NAMALWA (cell line): ENCODE measurements at regions not wholly inside any gene's neighbourhood (a gene's known extent, or its start where the extent isn't known, plus 50 kb on each side); places are given as distances from the start of the nearest gene placed in this dataset.

Experiments used
- DNase-seq: peaks from one replicate; pipeline ENCODE4 v3.0.0-alpha.2; 2015; ENCODE audit warnings: low spot score

DNA sequence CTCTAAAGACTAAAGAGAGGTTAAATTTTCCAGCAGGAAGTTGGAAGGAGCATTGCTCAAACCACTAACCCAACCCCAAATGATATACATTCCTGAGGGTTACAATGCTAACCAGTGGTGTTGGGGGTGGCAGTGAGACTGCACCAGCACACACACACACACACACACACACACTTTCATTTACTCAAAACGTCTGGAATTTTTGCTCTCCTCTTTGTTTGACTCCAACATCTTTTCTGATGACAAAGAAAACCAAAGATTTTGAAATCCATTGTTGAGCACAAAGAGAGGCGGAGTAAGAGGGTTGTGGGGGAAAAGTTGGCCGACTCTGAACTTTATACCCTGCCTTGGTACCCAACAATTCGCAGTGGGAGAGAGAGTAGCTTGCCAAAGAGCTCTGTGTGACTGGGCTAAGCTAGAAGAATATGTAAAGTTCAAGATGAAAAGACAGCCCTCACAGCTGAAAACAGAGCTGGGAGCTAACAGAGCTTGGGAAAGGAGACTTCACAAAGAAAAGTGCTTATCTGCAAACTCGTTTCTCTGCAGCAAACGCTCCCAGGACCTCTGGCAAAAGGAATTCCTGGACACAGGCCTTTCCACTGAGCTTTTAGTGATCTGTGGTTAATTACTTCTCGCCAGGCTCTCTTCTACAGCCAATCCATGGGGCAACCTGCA lies 426.0 kb upstream of the CDH11 start:
- no peak for DNase-seq

DNA sequence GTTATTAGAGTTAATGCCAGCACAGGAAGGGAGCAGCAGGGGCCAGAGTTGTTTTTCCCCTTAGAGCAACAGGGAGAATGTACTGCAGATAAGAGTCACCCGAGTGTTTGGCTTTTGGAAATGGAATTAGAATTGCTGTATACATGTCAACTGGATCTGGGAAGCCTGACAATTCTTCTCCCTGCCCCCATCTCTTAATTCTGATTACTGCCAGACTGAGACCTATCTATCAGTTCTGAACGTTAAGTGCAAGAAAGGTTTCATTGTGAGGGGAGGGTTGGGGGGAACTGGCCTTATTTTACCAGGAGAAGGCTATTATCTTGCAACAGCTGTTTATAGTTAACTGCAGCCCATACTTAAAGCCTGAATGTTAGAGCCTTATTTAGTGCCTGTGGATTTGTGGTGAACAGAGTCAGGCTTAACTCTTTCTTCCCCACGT lies 424.5 kb upstream of the CDH11 start:
- DNase-seq = no peak

DNA sequence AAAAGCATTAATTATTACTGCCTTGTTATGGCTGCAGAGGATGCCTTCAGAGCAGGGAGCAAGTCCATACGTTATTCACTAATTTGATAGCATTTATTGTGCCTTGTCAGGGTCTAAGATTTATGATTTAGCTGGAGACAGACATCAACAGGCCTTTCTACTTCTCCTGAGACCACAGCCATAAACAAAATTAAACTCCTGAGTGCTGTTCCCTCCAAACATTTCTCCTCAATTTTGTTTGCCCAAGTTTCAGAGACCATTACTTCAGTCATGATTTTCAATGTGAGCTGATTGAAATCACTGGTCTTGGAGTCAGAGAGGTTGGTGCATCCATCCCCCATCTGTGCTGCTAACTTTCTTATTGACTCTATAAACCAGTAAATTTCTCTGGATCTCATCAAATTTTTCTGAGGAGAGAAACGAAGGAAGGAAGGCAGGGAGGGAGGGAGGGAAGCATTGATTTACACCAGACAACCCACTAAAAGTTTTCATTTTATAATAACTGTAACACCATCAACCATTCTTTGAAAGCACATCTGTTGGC lies 423.6 kb upstream of the CDH11 start:
- DNase-seq = no peak

DNA sequence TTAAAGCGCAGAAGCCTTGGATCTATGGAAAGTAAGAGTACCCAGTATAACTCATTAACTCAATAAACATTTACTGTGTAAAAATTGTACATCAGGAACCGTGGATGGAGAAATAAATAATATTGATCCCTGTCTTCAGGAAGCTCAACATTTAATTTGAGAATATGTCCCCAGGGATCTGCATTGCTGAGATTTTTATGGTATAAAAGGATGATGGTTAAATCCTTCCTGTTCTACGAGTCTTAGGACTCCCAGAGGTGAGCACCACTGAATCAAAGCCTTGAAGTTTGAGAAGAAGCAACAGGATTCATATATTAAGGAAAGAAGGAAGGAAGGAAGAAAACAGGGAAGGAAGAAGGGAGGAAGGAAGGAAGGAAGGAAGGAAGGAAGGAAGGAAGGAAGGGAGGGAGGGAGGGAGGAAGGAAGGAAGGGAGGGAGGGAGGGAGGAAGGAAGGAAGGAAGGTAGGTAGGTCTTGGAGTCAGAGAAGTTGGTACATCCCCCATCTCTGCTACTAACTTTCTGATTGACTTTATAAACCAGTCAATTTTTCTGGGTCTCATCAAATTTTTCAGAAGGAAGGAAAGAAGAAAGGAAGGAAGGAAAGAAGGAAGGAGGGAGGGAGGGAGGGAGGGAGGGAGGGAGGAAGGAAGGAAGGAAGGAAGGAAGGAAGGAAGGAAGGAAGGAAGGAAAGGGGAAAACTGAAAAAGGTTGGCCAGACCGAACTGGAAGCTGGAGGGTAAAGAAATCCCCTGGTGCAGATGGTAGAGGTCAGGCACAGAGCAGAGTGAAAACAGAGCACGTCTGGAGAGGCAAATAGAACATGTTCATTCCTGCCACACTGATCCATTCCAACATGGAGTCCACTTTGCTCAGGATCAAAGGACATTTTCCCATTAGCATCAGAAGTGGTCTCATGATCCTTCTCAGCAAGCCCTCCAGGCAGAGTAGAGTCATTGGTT lies 422.2 kb upstream of the CDH11 start:
- DNase-seq = no peak

- no peak for DNase-seq
Measured at GRCh38 chr16:65541646-65542045, 419.8 kb upstream of the CDH11 start.

GRCh38 chr16:65540901-65541300 lies 419.0 kb upstream of the CDH11 start:
- DNase-seq = no peak

GRCh38 chr16:65538976-65539375 lies 417.1 kb upstream of the CDH11 start:
- no peak for DNase-seq

DNA sequence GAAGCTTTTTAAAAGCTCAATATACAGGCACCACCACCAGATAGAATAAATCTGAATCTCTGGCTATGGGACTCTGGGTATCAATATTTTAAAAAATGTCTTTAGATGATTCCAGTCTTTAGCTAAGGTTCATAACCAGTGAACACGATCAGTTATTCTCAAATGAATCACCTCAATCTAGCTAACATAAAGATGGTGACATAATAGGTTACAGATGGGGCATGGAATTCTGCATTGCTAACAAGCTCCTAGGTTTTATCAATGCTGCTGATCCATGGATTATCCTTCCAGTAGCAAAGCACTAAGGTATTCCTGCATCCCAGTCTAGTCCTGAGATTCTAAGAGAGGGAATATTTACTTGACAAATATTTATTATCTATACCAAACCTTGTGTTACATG lies 415.5 kb upstream of the CDH11 start:
- no peak for DNase-seq

DNA sequence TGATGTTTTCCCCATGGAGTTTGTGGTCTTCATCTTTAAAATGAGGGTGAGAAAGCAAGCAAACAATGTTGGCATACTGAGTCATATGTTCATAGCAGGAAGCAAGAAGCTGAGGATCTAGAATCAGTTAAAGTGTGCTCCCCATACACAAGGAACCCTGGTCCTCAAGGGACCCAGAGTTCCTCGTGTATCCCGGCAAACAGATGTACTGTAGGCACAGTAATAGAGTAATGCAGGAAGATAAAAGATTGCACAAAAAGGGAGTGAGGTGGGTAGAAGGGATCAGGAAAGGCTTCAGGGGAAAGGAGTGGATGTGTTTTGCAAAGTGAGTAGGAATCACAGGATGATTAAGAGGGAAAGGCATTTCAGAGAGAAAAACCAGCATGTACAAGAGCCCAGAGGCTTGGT lies 412.3 kb upstream of the CDH11 start:
- no peak for DNase-seq

- no peak for DNase-seq
Measured at GRCh38 chr16:65532846-65533245, 411.0 kb upstream of the CDH11 start.

DNA sequence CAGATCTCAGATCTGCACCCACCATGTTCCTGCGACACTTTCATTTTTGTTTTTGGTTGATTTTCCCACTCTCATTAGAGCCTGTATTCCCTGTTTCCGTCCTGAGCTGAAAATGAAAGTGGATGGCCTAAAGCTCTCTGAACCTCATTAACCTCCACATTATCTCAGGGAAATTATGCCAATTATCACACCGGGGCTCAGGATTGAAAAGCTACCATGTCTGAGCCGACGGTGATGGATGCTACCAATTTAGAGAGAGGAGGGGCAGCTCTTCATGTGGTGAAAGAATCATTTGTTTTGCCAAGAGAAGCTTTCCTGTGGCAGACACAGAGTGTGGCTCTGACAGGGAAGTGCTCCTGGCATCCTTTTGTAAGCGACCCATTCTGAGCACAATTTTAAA lies 410.4 kb upstream of the CDH11 start:
- DNase-seq = no peak

DNA sequence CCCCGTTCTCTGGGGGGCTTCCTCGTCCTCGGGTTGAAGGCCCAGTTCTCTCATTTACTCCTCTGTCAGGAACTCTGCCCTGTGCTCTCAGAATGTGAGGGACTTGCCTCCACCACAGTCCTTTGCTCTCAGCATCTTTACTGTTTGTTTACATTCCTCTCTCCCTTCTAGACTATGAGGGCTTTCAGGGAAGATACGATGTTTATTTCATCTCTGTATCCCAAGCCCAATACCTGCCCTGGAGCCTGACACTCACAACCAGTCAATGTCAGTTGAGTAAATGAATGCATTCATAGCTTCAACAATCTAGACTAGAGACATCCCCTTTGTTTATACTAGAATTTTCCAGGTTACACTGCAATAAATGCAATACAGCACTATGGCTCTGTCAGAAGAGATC lies 409.6 kb upstream of the CDH11 start:
- DNase-seq = no peak

- no peak for DNase-seq
Measured at GRCh38 chr16:65525707-65526106, 403.8 kb upstream of the CDH11 start.

DNA sequence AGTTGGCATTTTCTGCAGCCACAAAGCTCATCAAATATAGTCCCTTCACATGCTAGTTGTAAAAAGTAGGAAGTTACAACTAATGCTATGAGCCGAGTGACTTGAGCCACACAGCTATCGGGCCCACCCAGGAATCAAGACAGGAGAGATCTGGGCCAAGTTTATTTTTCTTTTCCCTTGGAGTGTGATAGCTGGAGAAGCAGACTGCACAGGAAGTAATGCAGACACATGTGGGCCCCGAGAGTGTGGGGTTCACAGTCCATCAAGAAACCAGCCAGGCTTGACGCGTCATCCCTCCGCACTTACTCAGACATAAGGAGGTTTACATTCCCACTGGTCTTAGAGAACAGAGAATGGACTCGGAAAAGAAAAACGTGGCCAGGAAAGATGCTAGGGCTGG lies 403.1 kb upstream of the CDH11 start:
- no peak for DNase-seq

DNA sequence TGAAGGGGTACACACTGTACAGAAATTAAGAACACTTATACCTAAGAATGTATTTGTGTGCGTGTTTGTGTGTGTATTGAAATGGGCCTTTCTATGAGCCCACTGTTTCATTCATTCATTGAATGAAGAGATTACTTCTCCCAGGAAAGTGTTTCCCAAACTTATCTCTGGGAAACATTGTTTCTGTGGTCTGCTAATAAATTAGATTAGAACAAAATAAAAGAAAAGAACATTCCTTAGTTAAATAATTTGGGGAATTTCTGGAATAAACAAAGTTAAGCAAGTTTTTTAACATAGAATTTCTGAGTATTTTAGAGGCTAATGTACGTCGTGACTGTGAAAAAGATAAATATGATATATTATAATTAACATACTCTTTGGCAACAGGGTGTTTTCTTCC lies 402.4 kb upstream of the CDH11 start:
- no peak for DNase-seq

- no peak for DNase-seq
Measured at GRCh38 chr16:65523283-65523944, 401.6 kb upstream of the CDH11 start.

DNA sequence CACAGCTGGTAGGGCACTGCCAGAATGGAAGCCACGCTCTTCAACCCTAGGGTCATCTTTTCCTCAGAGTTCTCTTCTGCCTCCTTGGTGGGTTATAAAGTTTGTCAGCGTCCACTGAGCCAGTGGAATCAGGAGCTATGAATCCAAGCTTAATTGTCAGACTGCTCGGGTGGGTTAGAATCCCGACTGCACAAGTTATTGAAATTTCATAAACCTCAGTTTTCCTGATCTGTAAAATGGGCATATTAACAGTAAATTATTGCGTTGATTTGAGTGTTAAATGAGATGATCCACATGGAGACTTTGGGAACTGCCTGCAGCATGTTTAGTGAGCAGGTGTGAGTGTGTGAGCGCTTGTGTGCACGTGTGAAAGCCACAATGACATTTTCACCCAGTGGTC lies 400.5 kb upstream of the CDH11 start:
- no peak for DNase-seq

- no peak for DNase-seq
Measured at GRCh38 chr16:65521633-65522328, 399.9 kb upstream of the CDH11 start.

DNA sequence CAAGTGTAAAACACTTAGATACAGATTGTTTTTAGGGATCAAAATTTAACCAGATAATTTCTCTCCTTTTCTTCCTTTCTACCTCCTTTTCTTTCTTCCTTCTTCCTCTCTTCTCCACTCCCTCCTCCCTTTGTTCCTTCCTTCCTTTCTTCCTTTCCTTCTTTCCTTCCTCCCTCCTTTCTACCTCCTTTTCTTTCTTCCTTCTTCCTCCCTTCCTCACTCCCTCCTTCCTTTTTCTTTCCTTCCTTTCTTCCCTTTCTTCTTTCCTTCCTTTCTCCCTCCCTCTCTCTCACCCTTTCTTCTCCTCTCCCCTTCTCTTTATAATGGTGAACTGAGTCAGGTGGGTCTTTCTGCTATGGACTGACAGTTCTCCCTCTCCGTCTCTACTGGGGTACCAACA lies 397.5 kb upstream of the CDH11 start:
- no peak for DNase-seq

DNA sequence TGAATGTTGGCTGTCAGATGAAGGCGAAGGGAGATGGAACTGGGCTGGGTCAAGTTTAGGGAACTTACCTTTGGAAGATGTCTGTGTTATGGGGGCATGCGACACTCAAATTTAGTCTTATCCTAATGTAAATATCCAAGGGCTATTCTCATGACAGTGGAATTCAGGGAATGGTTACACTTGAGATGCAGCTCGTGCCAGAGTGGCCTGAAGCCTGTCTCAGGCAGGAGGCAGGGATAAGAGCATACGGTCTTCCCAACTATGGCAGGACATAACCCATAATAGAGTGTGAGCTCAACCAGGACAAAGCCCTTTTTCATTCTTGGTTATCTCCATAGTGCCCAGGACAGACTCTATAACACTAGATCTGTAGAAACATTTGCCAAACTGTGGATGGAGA lies 393.3 kb upstream of the CDH11 start:
- no peak for DNase-seq

GRCh38 chr16:65510850-65511249 lies 389.0 kb upstream of the CDH11 start:
- DNase-seq = no peak

DNA sequence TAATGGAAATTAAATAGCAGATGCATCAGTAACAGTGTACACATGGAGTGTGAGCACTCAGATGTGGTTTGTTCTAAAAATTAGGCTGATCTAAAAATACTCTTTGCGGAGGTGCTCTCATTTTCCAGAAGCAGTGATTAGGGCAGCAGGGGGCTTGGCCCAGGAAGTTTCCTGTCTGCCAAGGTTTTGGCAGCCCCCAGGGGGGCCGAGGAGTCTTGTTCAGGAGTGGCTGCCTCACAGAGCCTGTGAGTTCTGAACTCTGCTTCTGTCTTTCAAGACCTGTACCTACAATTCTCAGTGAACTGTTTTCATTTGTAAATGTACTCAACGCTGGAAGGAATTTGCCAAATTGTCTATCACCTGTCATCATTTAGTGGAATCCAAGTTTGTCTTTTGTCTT lies 388.4 kb upstream of the CDH11 start:
- no peak for DNase-seq
